ENCODE measurements at regions not wholly inside any gene's neighbourhood (a gene's known extent, or its start where the extent isn't known, plus 50 kb on each side); places are given as distances from the start of the nearest gene placed in this dataset.
"Not testable (repeated sequence)": the region's sequence is repeated elsewhere in the genome, so short reads cannot be mapped to it uniquely, and the experiment has no call there.

DNA sequence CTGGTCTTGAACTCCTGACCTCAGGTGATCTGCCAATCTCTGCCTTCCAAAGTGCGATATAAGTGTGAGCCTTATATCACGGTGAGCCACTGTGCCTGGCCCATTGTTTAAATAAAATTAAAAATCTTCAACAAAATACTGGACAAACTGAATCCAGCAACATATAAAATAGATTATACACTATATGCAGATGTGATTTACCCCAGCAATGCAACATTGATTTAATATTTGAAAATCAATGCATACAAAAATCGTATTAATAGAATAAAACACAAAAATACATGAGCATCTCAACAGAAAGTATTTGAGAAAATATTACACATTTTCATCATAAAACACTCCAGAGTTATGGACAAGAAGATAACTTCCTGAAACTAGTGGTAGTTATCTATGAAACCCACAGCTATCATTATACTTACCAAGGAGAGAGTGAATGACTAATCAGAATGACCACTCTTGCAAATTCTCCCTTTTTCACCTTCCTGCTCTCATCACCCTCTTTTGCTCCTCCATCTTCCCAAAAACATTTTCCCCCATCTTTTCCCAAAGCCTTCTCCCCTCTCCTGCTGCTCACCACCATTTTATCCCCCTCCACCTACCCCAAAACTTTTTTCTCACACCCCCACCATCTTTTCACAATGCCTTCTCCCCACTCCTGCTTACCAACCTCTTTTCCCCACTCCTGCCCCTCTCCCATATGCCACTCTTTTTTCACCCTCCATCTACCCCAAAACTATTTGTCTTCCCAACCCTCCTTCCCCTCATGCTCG, 122.1 kb upstream of the VPREB1 start:
- no peak overlapping the region for H3K4me3 ChIP-seq (ENCODE audit: low read depth, low read length)
- TF ChIP-seq POLR2A (IDR thresholded peaks at IDR 0.05; ENCODE audit: extremely low read depth, insufficient read length) (no peak), MYC (IDR thresholded peaks at IDR 0.05; ENCODE audit: low read depth, low read length) (no peak)
- TF ChIP-seq, protein P1, sequence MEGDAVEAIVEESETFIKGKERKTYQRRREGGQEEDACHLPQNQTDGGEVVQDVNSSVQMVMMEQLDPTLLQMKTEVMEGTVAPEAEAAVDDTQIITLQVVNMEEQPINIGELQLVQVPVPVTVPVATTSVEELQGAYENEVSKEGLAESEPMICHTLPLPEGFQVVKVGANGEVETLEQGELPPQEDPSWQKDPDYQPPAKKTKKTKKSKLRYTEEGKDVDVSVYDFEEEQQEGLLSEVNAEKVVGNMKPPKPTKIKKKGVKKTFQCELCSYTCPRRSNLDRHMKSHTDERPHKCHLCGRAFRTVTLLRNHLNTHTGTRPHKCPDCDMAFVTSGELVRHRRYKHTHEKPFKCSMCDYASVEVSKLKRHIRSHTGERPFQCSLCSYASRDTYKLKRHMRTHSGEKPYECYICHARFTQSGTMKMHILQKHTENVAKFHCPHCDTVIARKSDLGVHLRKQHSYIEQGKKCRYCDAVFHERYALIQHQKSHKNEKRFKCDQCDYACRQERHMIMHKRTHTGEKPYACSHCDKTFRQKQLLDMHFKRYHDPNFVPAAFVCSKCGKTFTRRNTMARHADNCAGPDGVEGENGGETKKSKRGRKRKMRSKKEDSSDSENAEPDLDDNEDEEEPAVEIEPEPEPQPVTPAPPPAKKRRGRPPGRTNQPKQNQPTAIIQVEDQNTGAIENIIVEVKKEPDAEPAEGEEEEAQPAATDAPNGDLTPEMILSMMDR (IDR thresholded peaks at IDR 0.05; ENCODE audit: low read depth, low read length), result no peak
- TF ChIP-seq, protein P2, sequence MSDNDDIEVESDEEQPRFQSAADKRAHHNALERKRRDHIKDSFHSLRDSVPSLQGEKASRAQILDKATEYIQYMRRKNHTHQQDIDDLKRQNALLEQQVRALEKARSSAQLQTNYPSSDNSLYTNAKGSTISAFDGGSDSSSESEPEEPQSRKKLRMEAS (IDR thresholded peaks at IDR 0.05; ENCODE audit: low read depth, low read length), result no peak
- DNase-seq (ENCODE audit: low read depth), result no peak

DNA sequence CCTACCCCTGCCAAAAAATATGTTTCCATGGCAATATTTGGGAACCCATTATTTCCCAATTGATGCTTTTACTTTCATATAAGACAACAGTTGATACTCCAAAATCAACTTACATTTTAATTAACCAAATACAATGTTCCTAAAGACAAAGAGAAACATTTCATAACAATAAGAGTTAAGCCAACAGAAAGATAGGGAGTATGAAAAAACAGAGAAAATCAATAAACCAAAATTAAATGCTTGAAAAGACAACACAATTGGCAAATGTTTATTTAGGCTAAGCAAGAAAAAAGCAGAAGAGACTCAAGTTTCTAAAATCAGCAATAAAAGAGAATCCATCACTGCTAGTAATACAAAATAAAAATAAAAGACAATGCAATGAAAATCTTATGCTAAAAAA, 123.1 kb upstream of the VPREB1 start:
- TF ChIP-seq, protein P1 (IDR thresholded peaks at IDR 0.05; ENCODE audit: low read depth, low read length), result no peak
- TF ChIP-seq MYC (IDR thresholded peaks at IDR 0.05; ENCODE audit: low read depth, low read length), result no peak
- no peak for TF ChIP-seq POLR2A (IDR thresholded peaks at IDR 0.05; ENCODE audit: extremely low read depth, insufficient read length)
- TF ChIP-seq, protein P2 (IDR thresholded peaks at IDR 0.05; ENCODE audit: low read depth, low read length), result no peak
- no peak for DNase-seq (ENCODE audit: low read depth)
- H3K4me3 ChIP-seq (ENCODE audit: low read depth, low read length), result no peak overlapping the region

DNA sequence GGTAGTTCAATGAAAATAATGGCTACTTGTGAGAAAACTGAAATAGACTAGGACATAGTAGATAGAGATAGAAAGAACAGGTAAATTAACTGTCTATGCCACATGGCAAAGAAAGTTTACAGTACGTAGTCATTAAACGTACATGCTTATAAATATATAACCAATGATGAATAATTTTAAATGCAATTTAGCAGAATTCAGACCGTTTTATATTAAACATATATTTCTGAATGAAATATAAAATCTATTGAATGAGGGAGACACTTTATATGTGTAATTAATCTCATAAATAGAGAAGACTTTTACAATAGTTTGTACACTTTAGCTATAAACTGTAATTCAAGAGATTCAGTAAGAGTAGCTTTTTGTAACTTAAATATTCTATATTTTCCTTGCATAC, 124.4 kb upstream of the VPREB1 start:
- DNase-seq (ENCODE audit: low read depth), result no peak
- TF ChIP-seq, protein P1 (IDR thresholded peaks at IDR 0.05; ENCODE audit: low read depth, low read length), result no peak
- TF ChIP-seq, protein P2 (IDR thresholded peaks at IDR 0.05; ENCODE audit: low read depth, low read length), result no peak
- TF ChIP-seq POLR2A (IDR thresholded peaks at IDR 0.05; ENCODE audit: extremely low read depth, insufficient read length), result no peak
- no peak for TF ChIP-seq MYC (IDR thresholded peaks at IDR 0.05; ENCODE audit: low read depth, low read length)
- H3K4me3 ChIP-seq (ENCODE audit: low read depth, low read length), result no peak overlapping the region

DNA sequence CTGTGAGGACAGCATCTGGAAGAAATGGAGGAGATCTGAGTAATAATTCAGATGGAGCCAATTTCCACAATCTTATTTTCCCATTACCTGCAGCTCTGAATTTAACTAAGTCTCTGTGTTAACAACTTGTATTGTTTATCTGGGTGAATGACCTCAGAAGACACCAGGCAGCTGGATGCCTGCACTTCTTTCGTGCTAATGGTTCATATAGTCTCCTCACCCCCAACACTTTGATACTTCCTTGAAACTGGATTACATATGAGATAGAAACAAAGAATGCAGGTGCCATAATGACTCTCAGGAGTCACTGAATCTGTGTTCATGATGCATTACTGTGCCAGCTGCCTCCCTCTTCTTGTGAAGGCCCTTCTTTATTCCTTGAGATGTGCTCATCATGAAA, 125.6 kb upstream of the VPREB1 start:
- no peak overlapping the region for H3K4me3 ChIP-seq (ENCODE audit: low read depth, low read length)
- TF ChIP-seq, protein P1 (IDR thresholded peaks at IDR 0.05; ENCODE audit: low read depth, low read length), result no peak
- TF ChIP-seq MYC (IDR thresholded peaks at IDR 0.05; ENCODE audit: low read depth, low read length) (no peak), POLR2A (IDR thresholded peaks at IDR 0.05; ENCODE audit: extremely low read depth, insufficient read length) (no peak)
- TF ChIP-seq, protein P2 (IDR thresholded peaks at IDR 0.05; ENCODE audit: low read depth, low read length), result no peak
- DNase-seq (ENCODE audit: low read depth), result no peak

DNA sequence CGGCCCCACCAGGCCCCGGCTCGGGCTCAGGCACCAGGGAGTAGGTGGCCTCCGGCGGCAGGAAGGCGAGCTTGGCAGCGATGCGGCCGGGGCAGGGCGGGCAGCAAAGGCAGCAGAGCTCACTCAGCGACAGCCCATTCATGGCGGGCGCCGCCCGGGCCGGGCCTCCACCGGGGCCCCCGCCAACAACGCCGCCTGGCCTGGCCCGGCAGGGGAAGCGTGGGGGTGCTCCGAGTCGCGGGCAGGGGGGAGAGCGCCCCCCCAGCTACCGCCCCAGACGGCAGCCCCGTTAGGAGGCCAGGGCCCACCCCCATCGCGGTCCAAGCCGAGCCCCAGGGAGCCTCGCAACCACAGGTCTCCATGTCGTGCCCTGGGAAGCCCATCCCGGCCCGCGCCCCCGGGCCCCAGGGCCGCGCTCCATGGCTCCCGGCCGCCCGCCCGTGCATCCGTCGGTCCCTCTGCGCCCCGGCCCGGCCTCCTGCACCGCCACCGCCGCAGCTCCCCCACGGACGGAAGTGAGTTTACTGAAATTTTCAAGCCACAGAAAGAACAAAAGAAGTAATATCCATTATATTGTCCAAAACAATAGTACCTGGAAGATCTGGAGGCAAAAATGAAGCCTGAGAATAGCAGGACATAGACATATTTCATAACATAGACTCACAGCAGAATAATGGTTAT, 126.6 kb upstream of the VPREB1 start:
- DNase-seq (ENCODE audit: low read depth); H3K4me3 ChIP-seq (ENCODE audit: low read depth, low read length): not testable (repeated sequence)

DNA sequence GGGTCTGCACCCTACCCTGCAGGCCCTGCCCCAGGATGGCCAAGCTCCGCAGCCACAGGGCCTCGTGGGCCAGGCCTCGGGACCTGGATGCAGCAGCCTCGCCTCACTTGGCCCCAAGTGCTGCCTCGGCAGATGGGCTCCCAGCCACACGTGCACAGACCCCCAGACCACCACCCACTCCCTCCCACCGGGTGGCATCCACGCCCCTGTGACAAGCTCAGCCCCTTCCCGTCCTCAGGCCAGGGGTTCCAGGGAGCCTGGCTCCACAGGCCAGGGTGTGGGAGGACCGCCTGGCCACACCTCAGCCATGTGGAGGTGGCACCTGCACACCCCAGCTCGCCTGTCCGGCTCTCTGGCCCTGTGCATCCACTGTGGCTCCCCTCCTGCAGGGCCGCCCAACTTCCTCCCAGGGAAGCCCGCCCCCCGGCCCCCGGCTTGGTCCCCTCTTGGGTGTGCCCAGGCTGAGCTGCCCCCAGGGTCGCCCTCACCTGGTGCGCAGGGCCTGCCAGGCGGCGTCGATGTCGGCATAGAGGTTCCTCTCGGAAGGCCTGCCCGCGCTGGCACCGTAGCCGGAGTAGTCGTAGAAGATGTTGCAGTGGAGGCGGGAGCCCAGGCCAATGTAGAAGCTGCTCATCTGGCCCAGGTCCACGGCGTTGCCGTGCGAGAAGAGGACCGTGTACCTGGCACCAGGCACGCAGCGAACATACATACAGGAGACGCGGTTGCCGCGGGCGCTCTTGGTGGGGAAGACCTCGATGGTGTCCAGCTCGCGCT, 127.4 kb upstream of the VPREB1 start:
- not testable (repeated sequence) for DNase-seq (ENCODE audit: low read depth)

More for the DNA sequence above, 127.4 kb upstream of the VPREB1 start:
- not testable (repeated sequence) for H3K4me3 ChIP-seq (ENCODE audit: low read depth, low read length)
